Hepatocyte (in vitro differentiated cells): ENCODE measurements at regions not wholly inside any gene's neighbourhood (a gene's known extent, or its start where the extent isn't known, plus 50 kb on each side); places are given as distances from the start of the nearest gene placed in this dataset.

Experiments used
- CTCF ChIP-seq: fragments of 200-600 bp; sonication (generic); IDR thresholded peaks from 2 replicates; pipeline ENCODE4 v1.5.1; 2016; ENCODE audit warnings: antibody characterized with exemption, mild to moderate bottlenecking; ENCODE audit not compliant: poor library complexity
- EZH2 ChIP-seq: fragments of 200-600 bp; sonication (generic); IDR thresholded peaks from 2 replicates; pipeline ENCODE4 v1.6.1; 2016; ENCODE audit warnings: antibody characterized with exemption, mild to moderate bottlenecking, borderline replicate concordance

GRCh38 chr3:19816631-19817030 is 117.4 kb downstream of the EFHB start:
- TF ChIP-seq CTCF = no peak
- TF ChIP-seq EZH2 = no peak
